A549 (cell line): ENCODE measurements at regions not wholly inside any gene's neighbourhood (a gene's known extent, or its start where the extent isn't known, plus 50 kb on each side); places are given as distances from the start of the nearest gene placed in this dataset.

Source experiments
- EP300 ChIP-seq, 2 experiments: fragments of >200 bp; sonication (Bioruptor Twin); formaldehyde crosslinking; IDR thresholded peaks; 2 replicates in 1 of 2; 3 replicates in 1 of 2; pipeline ENCODE4 v1.6.1; 2016 to 2017
- FOSL2 ChIP-seq, 2 experiments: fragments of 450-650 bp in 1 of 2; fragments of >200 bp in 1 of 2; sonication (Bioruptor Twin) in 1 of 2; formaldehyde crosslinking; IDR thresholded peaks; 2 replicates each; pipeline versions ENCODE4 v1.5.0 to v1.6.1; 2016 to 2020; ENCODE audit warnings: mild to moderate bottlenecking in 1 of 2, moderate library complexity in 1 of 2
- JUN ChIP-seq, 2 experiments: fragments of >200 bp; sonication (Bioruptor Twin); formaldehyde crosslinking; IDR thresholded peaks; 2 replicates in 1 of 2; 3 replicates in 1 of 2; pipeline ENCODE4 v1.6.1; 2016 to 2017
- MAZ ChIP-seq: fragments of 150-350 bp; IDR thresholded peaks from 2 replicates; pipeline ENCODE4 v1.6.1; 2014; ENCODE audit warnings: antibody characterized with exemption, low read depth, low read length, borderline replicate concordance
- MYC ChIP-seq: IDR thresholded peaks from 2 replicates; pipeline ENCODE4 v1.6.1; 2012; ENCODE audit warnings: mild to moderate bottlenecking, inconsistent platforms, low read length, improper control_type of control experiment, borderline replicate concordance
- PHF8 ChIP-seq: fragments of 200-600 bp; sonication (generic); IDR thresholded peaks from 2 replicates; pipeline ENCODE4 v1.6.1; 2016; ENCODE audit warnings: low read depth, mild to moderate bottlenecking, antibody characterized with exemption, moderate library complexity, borderline replicate concordance
- POLR2A ChIP-seq: IDR thresholded peaks from 2 replicates; pipeline ENCODE4 v1.6.1; 2012; ENCODE audit warnings: mild to moderate bottlenecking, low read length
- POLR2AphosphoS2 ChIP-seq: conservative IDR thresholded peaks from 2 replicates; pipeline ENCODE4 v1.6.1; 2012; ENCODE audit warnings: low read length, improper control_type of control experiment, inconsistent platforms
- RAD21 ChIP-seq, 2 experiments: fragments of >200 bp in 1 of 2; sonication (Bioruptor Twin) in 1 of 2; formaldehyde crosslinking in 1 of 2; IDR thresholded peaks in 1 of 2; conservative IDR thresholded peaks in 1 of 2; 2 replicates in 1 of 2; 3 replicates in 1 of 2; pipeline ENCODE4 v1.6.1; 2012 to 2018; ENCODE audit warnings: inconsistent platforms in 1 of 2
- RCOR1 ChIP-seq: fragments of 150-350 bp; IDR thresholded peaks from 2 replicates; pipeline ENCODE4 v1.6.1; 2014; ENCODE audit warnings: antibody characterized with exemption, low read length, low read depth
- RNF2 ChIP-seq: fragments of 200-600 bp; sonication (generic); IDR thresholded peaks from 2 replicates; pipeline ENCODE4 v1.6.1; 2016; ENCODE audit warnings: low read depth, mild to moderate bottlenecking, antibody characterized with exemption, moderate library complexity, borderline replicate concordance
- SREBF2 ChIP-seq: fragments of 450-650 bp; IDR thresholded peaks from 2 replicates; pipeline ENCODE4 v1.6.1; 2014; ENCODE audit warnings: mild to moderate bottlenecking, moderate library complexity
- USF2 ChIP-seq: fragments of 450-650 bp; IDR thresholded peaks from 2 replicates; pipeline ENCODE4 v1.6.1; 2014; ENCODE audit warnings: antibody characterized with exemption
- TF ChIP-seq, protein P1 (sequence below): fragments of >200 bp; sonication (Bioruptor Twin); formaldehyde crosslinking; IDR thresholded peaks from 3 replicates; pipeline ENCODE4 v1.5.1; 2016

GRCh38 chrX:68997911-68998310, 167.3 kb downstream of the PJA1 start:
- TF ChIP-seq, protein P1, sequence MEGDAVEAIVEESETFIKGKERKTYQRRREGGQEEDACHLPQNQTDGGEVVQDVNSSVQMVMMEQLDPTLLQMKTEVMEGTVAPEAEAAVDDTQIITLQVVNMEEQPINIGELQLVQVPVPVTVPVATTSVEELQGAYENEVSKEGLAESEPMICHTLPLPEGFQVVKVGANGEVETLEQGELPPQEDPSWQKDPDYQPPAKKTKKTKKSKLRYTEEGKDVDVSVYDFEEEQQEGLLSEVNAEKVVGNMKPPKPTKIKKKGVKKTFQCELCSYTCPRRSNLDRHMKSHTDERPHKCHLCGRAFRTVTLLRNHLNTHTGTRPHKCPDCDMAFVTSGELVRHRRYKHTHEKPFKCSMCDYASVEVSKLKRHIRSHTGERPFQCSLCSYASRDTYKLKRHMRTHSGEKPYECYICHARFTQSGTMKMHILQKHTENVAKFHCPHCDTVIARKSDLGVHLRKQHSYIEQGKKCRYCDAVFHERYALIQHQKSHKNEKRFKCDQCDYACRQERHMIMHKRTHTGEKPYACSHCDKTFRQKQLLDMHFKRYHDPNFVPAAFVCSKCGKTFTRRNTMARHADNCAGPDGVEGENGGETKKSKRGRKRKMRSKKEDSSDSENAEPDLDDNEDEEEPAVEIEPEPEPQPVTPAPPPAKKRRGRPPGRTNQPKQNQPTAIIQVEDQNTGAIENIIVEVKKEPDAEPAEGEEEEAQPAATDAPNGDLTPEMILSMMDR = no peak
- TF ChIP-seq POLR2A (no peak), RAD21 (conservative IDR thresholded peaks at IDR 0.05 in 1 of 2, IDR thresholded peaks at IDR 0.05 in 1 of 2) (no peak), POLR2AphosphoS2 (no peak), RCOR1 (no peak), MAZ (no peak), USF2 (no peak), JUN (IDR thresholded peaks at IDR 0.05) (no peak), SREBF2 (no peak), MYC (no peak), EP300 (IDR thresholded peaks at IDR 0.05) (no peak), FOSL2 (IDR thresholded peaks at IDR 0.05) (no peak), FOSL2 (CRISPR knock-in tag; IDR thresholded peaks at IDR 0.05) (no peak), PHF8 (no peak), RNF2 (no peak)
